Breast epithelium (tissue), 4 donors: ENCODE measurements at regions not wholly inside any gene's neighbourhood (a gene's known extent, or its start where the extent isn't known, plus 50 kb on each side); places are given as distances from the start of the nearest gene placed in this dataset.
"Not testable (repeated sequence)": the region's sequence is repeated elsewhere in the genome, so short reads cannot be mapped to it uniquely, and the experiment has no call there.

Source experiments
- DNase-seq, 2 donors: peaks; one replicate each; pipeline ENCODE4 v3.0.0-alpha.2; 2019; ENCODE audit warnings: low spot score in 2 of 2
- H3K27ac ChIP-seq, 2 donors: fragments of 200-600 bp; sonication (generic) in 1 of 2; one replicate each; pipeline ENCODE4 v1.5.1; 2016 to 2019; ENCODE audit warnings: mild to moderate bottlenecking in 1 of 2
- H3K27me3 ChIP-seq, 2 donors: fragments of 200-600 bp; sonication (generic) in 1 of 2; one replicate each; pipeline versions ENCODE4 v1.5.1 to v1.6.0; 2017 to 2019; ENCODE audit warnings: control low read depth in 1 of 2, mild to moderate bottlenecking in 1 of 2
- H3K36me3 ChIP-seq: fragments of 200-600 bp; one replicate; pipeline ENCODE4 v1.5.1; 2019
- H3K4me1 ChIP-seq, 2 donors: fragments of 200-600 bp; sonication (generic); one replicate each; pipeline ENCODE4 v1.5.1; 2016 to 2019; ENCODE audit warnings: control low read depth in 1 of 2
- H3K4me3 ChIP-seq, 3 donors: fragments of 200-600 bp; sonication (generic); 1 replicate in 2 of 3; 2 replicates in 1 of 3; pipeline ENCODE4 v1.5.1; 2016 to 2019; ENCODE audit warnings: mild to moderate bottlenecking in 3 of 3, moderate library complexity in 2 of 3
- H3K9me3 ChIP-seq, 2 donors: fragments of 200-600 bp; sonication (generic) in 1 of 2; one replicate each; pipeline ENCODE4 v1.5.1; 2016 to 2019; ENCODE audit warnings: control low read depth in 1 of 2
- POLR2A ChIP-seq: fragments of 450-650 bp; IDR thresholded peaks from one replicate; pipeline ENCODE4 v1.6.1; 2016; ENCODE audit warnings: antibody characterized with exemption, mild to moderate bottlenecking, moderate library complexity
- POLR2AphosphoS5 ChIP-seq, 3 donors: sonication (generic); formaldehyde crosslinking; IDR thresholded peaks; one replicate each; pipeline ENCODE4 v1.6.1; 2017; ENCODE audit warnings: antibody characterized with exemption in 3 of 3
- intact Hi-C: fragments of 100-400 bp; cut with DNase I; formaldehyde crosslinking; loops from one replicate; pipeline ENCODE4 v1.15.1; 2023; ENCODE audit warnings: low total_unique reads
- TF ChIP-seq, protein P1 (sequence below), 3 donors: fragments of 450-650 bp; IDR thresholded peaks; one replicate each; pipeline ENCODE4 v1.5.1; 2016 to 2017; ENCODE audit warnings: antibody characterized with exemption in 3 of 3, mild to moderate bottlenecking in 3 of 3, moderate library complexity in 3 of 3

DNA sequence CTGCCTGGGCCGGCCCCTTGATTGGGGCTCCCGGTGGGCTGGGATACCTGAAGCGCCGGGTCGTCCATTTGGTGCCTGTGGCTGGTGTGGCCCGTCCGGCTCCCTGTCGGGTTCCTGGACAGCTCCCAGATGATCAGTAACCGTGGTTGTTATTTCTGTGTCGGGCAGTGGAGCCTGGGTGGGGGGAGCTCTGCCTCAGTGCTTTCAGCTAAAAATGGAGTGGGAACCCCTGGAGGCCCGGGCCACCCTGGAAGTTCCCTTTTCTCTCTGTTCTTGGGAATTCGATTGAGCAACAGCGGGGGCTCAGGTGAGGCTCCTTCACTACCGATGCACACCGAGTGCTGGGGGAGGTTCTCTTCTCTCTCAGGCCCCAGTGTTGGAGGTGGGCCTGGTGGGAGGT is 197.4 kb downstream of the TMEM121 start:
- intact Hi-C loops, H3K4me1 ChIP-seq, H3K27ac ChIP-seq, H3K27me3 ChIP-seq, H3K4me3 ChIP-seq, DNase-seq, H3K36me3 ChIP-seq: not testable (repeated sequence)
- H3K9me3 ChIP-seq, result peaks cover 0 to 11% of the 10 kb centered on the region in 2 donors

DNA sequence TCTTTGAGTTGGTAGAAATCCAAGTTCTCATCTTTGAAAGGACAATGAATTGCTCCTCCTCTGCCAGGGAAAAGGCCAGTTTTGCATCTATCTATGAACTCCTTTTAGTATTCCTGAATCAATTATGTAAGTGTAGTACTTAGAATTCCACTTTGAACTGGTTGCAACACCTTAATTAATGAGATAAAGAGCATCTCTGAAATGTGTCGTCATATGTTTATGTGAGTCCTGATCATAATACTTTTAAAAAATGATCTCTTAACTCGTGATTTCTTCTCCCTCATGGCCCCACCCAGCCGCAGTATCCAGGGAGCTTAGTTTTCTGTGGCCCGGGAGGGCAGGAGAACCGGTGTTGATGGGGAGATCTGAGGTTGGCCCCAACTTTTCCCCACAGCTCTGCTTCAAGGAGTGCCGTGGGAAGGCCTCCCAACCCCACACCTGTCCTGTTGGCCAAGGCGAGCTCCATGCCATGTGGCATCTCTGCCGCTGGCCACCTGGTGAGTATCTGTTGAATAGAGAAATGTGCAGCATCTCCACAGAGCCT is 203.5 kb downstream of the TMEM121 start:
- intact Hi-C loops, H3K4me3 ChIP-seq, H3K36me3 ChIP-seq, H3K27ac ChIP-seq, DNase-seq, H3K27me3 ChIP-seq, H3K4me1 ChIP-seq: not testable (repeated sequence)
- peaks cover 0 to 13% of the 10 kb centered on the region in 2 donors for H3K9me3 ChIP-seq

DNA sequence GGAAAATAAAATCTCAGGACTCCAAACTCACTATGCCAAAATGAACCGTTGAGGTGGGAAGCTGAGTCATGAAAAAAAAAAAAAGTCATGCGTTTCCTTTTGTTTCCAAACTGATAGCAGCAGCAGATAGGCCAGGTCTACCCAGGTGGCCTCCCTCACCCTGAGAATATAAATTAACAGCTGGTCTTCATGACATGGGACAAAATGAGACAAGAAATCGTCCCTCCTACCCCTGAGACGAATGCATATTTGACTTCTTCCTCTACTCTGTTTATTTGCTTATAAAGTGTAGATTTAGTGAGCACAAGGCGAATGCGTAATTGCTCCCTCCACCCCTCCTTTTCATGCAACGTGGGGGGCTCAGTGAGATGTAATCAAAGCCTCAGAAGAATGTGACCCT is 204.3 kb downstream of the TMEM121 start:
- H3K4me1 ChIP-seq, H3K4me3 ChIP-seq, H3K9me3 ChIP-seq, H3K27me3 ChIP-seq, intact Hi-C loops, H3K36me3 ChIP-seq, H3K27ac ChIP-seq, DNase-seq: not testable (repeated sequence)

DNA sequence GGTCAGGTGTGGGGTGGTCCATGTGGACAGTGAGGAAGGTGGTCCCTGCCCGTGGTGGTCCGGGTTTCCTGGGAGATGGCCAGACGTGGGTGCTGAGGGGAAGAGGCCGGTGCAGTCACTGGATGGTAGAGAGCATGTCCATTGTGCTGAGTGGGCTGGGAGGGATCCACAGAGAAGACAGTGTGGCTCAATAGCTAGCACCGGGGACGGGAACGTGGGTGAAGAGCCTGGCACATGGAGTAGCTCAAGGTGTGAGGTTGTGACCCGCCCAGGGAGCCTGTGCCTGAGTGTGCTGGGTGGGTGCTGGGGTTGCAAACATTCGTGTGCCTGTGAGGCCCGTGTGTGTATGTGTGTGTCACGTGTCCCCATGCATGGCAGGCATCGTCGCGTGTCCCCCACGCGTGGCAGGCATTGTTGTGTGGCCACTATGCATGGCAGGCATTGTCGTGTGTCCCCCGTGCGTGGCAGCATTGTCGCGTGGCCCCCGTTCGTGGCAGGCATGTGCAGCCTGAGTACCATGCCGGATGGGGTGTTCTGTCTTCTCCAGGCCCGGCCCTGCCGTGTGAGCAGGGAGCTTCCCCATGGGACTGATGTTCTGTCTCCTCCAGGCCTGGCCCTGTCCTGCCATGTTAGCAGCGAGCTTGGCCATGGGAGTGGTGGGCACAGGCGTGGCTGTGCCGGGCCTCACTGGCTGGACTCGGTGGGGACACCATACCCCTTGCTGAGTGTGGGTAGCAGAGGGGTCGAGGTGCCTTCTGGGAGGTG is 205.0 kb downstream of the TMEM121 start:
- H3K27ac ChIP-seq, H3K27me3 ChIP-seq, H3K4me3 ChIP-seq, H3K4me1 ChIP-seq, DNase-seq, H3K9me3 ChIP-seq, H3K36me3 ChIP-seq, intact Hi-C loops: not testable (repeated sequence)

DNA sequence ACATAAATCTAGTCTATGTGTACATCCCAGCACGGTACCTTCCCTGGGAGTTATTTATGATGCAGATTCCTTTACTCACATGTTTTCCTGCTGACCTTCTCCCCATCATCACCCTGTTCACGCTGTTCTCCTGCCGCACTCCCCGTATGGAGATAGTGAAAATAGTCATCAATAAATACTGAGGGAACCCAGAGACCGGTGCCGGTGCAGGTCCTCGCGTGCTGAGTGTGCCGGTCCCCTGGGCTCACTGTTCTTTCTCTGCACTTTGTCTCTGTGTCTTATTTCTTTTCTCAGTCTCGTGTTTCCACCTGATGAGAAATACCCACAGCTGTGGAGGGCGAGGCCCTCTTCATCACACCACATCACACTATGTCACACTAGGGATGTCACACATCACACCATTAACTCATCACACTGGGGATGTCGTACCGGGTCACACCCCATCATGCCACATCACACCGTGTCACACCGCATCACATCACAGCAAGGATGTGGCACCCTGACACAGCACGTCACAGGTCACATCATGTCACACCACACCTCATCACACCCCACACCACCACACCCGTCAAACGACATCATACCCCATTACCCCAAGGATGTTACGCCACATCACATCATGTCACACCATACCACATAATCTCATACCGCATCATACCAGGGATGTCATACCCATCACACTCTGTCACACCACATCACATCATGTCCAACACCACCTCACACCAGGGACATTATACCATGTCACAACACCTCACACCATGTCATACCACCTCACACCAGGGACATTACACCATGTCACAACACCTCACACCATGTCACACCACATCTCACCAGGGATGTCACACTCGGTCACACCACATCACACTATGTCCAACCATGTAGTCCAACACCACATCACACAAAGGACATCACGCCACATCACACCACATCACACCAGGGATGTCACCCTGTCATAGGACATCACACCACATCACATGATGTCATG is 207.0 kb downstream of the TMEM121 start:
- no peak for DNase-seq
- intact Hi-C loops, result no loop called here
- H3K27ac ChIP-seq, result no peak overlapping the region
- no peaks in the 10 kb centered on the region for H3K27me3 ChIP-seq
- TF ChIP-seq, protein P1, sequence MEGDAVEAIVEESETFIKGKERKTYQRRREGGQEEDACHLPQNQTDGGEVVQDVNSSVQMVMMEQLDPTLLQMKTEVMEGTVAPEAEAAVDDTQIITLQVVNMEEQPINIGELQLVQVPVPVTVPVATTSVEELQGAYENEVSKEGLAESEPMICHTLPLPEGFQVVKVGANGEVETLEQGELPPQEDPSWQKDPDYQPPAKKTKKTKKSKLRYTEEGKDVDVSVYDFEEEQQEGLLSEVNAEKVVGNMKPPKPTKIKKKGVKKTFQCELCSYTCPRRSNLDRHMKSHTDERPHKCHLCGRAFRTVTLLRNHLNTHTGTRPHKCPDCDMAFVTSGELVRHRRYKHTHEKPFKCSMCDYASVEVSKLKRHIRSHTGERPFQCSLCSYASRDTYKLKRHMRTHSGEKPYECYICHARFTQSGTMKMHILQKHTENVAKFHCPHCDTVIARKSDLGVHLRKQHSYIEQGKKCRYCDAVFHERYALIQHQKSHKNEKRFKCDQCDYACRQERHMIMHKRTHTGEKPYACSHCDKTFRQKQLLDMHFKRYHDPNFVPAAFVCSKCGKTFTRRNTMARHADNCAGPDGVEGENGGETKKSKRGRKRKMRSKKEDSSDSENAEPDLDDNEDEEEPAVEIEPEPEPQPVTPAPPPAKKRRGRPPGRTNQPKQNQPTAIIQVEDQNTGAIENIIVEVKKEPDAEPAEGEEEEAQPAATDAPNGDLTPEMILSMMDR (IDR thresholded peaks at IDR 0.05), result no peak
- TF ChIP-seq POLR2AphosphoS5 (IDR thresholded peaks at IDR 0.05) (no peak), POLR2A (no peak)
- peaks cover 0 to 6% of the 10 kb centered on the region in 2 donors for H3K9me3 ChIP-seq
- no peaks in the 10 kb centered on the region for H3K4me1 ChIP-seq
- H3K4me3 ChIP-seq, result no peak overlapping the region
- H3K36me3 ChIP-seq, result no peaks in the 10 kb centered on the region

DNA sequence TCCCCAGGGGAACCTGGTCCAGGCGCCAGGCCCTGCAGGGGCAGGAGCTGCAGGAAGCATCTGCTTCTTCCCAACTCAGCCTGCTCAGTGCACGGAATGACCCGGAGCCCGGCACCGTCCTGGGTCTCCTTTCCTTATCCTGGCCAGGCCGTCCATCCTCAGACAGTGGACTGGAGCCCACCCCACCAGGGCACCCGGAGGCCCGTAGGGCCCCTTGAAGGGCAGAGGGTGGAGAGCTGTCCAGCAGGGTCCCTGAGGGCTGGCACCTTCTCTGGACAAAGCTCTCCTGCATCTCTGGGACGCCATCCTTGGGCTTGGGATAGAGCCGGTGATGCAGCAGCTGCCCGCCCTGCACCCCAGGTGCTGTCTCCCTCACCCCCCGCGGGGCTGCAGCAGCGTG is 207.9 kb downstream of the TMEM121 start:
- H3K4me1 ChIP-seq, H3K27me3 ChIP-seq, DNase-seq, H3K4me3 ChIP-seq, H3K36me3 ChIP-seq, H3K9me3 ChIP-seq, H3K27ac ChIP-seq, intact Hi-C loops: not testable (repeated sequence)

DNA sequence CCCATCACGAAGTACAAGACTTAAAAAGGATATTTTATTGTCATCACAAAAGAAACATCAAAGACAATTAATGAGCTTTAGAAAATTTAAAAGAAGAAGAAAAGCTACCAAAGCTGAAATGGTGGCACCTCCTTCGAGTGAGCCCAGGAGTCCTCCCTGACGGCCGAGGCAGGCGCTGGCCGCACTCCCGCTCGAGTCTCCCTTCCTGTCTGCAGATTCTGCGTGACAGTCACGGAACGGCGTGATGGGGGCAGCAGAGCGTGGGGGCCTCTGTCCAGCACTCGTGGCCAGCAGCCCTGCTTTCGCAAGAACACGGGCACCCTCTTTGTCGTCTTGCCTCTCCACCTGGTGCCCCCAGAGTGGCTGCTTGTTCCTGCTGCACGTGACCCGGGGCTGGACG is 209.9 kb downstream of the TMEM121 start:
- H3K4me1 ChIP-seq, DNase-seq, H3K27me3 ChIP-seq, H3K4me3 ChIP-seq, H3K27ac ChIP-seq, H3K36me3 ChIP-seq, H3K9me3 ChIP-seq, intact Hi-C loops: not testable (repeated sequence)
